CD8-positive, alpha-beta memory T cell (primary cell): ENCODE measurements at regions not wholly inside any gene's neighbourhood (a gene's known extent, or its start where the extent isn't known, plus 50 kb on each side); places are given as distances from the start of the nearest gene placed in this dataset.

Source experiments
- CTCF ChIA-PET: fragments of 350-600 bp; sonication (Branson Sonifier 250); formaldehyde crosslinking; loops from one replicate; lab custom pipeline; 2021; ENCODE audit warnings: antibody characterized with exemption; lab: Charles Lee
- POLR2A ChIA-PET: fragments of 350-600 bp; sonication (Branson Sonifier 250); formaldehyde crosslinking; loops from one replicate; lab custom pipeline; 2021; ENCODE audit warnings: antibody characterized with exemption; lab: Charles Lee
- DNase-seq, 5 donors: peaks; one replicate each; pipeline versions ENCODE4 v3.0.0 to v3.0.0-alpha.2; 2020 to 2022; ENCODE audit warnings: mixed read lengths in 1 of 5
- H3K27ac ChIP-seq: one replicate; pipeline ENCODE4 v1.7.0; 2013; ENCODE audit warnings: low read depth, mild to moderate bottlenecking, low read length, moderate library complexity
- H3K27me3 ChIP-seq: 2 replicates; pipeline ENCODE4 v1.7.0; 2013; ENCODE audit warnings: low read length, mild to moderate bottlenecking; ENCODE audit not compliant: insufficient read depth, poor library complexity, severe bottlenecking
- H3K36me3 ChIP-seq: 2 replicates; pipeline ENCODE4 v1.7.0; 2013; ENCODE audit warnings: mild to moderate bottlenecking, low read length, moderate library complexity; ENCODE audit not compliant: insufficient read depth
- H3K4me1 ChIP-seq: 2 replicates; pipeline ENCODE4 v1.7.0; 2013; ENCODE audit warnings: mild to moderate bottlenecking, low read length, moderate library complexity; ENCODE audit not compliant: insufficient read depth
- H3K4me3 ChIP-seq: 2 replicates; pipeline ENCODE4 v1.7.0; 2013; ENCODE audit warnings: mild to moderate bottlenecking, low read length
- H3K9me3 ChIP-seq: 2 replicates; pipeline ENCODE4 v1.7.0; 2013; ENCODE audit warnings: mild to moderate bottlenecking, low read length
- H3K27ac Mint-ChIP-seq, 8 donors: one replicate each; pipeline ENCODE4 v1.8.0; 2020 to 2021; ENCODE audit warnings: mixed read lengths in 8 of 8, mild to moderate bottlenecking in 6 of 8, inconsistent platforms in 3 of 8, moderate library complexity in 3 of 8
- H3K27me3 Mint-ChIP-seq, 2 donors: one replicate each; pipeline ENCODE4 v1.8.0; 2020 to 2021; ENCODE audit warnings: mixed read lengths in 2 of 2, mild to moderate bottlenecking in 1 of 2, moderate library complexity in 1 of 2
- H3K36me3 Mint-ChIP-seq, 3 donors: one replicate each; pipeline ENCODE4 v1.8.0; 2020 to 2021; ENCODE audit warnings: mixed read lengths in 3 of 3, inconsistent platforms in 1 of 3, mild to moderate bottlenecking in 1 of 3
- H3K4me1 Mint-ChIP-seq, 3 donors: one replicate each; pipeline ENCODE4 v1.8.0; 2020 to 2021; ENCODE audit warnings: mixed read lengths in 3 of 3, inconsistent platforms in 1 of 3, mild to moderate bottlenecking in 1 of 3
- H3K4me3 Mint-ChIP-seq, 7 donors: one replicate each; pipeline ENCODE4 v1.8.0; 2020 to 2021; ENCODE audit warnings: mixed read lengths in 7 of 7, mild to moderate bottlenecking in 6 of 7, moderate library complexity in 4 of 7, inconsistent platforms in 2 of 7
- H3K9me3 Mint-ChIP-seq, 5 donors: one replicate each; pipeline ENCODE4 v1.8.0; 2020 to 2022; ENCODE audit warnings: mixed read lengths in 5 of 5, mild to moderate bottlenecking in 3 of 5, moderate library complexity in 2 of 5, inconsistent platforms in 1 of 5

- H3K27ac Mint-ChIP-seq, result no peak overlapping the region
- no peaks in the 10 kb centered on the region for H3K9me3 ChIP-seq
- no peak overlapping the region for H3K27ac ChIP-seq
- ChIA-PET POLR2A (no interaction called here), CTCF (no interaction called here)
- H3K36me3 Mint-ChIP-seq, result no peaks in the 10 kb centered on the region
- H3K9me3 Mint-ChIP-seq, result no peaks in the 10 kb centered on the region
- H3K4me1 ChIP-seq, result no peaks in the 10 kb centered on the region
- H3K4me3 ChIP-seq, result no peak overlapping the region
- DNase-seq, result no peak
- H3K36me3 ChIP-seq, result no peaks in the 10 kb centered on the region
- no peaks in the 10 kb centered on the region for H3K27me3 ChIP-seq
- peaks cover 0 to 2% of the 10 kb centered on the region in 2 donors for H3K27me3 Mint-ChIP-seq
- H3K4me3 Mint-ChIP-seq, result no peak overlapping the region
- no peaks in the 10 kb centered on the region for H3K4me1 Mint-ChIP-seq
Observed at GRCh38 chr3:154013736-154014135, 107.5 kb upstream of the ARHGEF26 start.

- no peak overlapping the region for H3K4me3 Mint-ChIP-seq
- peaks cover 0 to 3% of the 10 kb centered on the region in 2 donors for H3K27me3 Mint-ChIP-seq
- ChIA-PET POLR2A (no interaction called here), CTCF (no interaction called here)
- no peaks in the 10 kb centered on the region for H3K27me3 ChIP-seq
- H3K4me1 Mint-ChIP-seq, result no peaks in the 10 kb centered on the region
- no peak for DNase-seq
- no peaks in the 10 kb centered on the region for H3K9me3 Mint-ChIP-seq
- H3K4me1 ChIP-seq, result no peaks in the 10 kb centered on the region
- H3K36me3 Mint-ChIP-seq, result no peaks in the 10 kb centered on the region
- H3K4me3 ChIP-seq, result no peak overlapping the region
- H3K9me3 ChIP-seq, result no peaks in the 10 kb centered on the region
- no peak overlapping the region for H3K27ac Mint-ChIP-seq
- no peaks in the 10 kb centered on the region for H3K36me3 ChIP-seq
- no peak overlapping the region for H3K27ac ChIP-seq
Observed at GRCh38 chr3:154015307-154015706, 105.9 kb upstream of the ARHGEF26 start.

DNA sequence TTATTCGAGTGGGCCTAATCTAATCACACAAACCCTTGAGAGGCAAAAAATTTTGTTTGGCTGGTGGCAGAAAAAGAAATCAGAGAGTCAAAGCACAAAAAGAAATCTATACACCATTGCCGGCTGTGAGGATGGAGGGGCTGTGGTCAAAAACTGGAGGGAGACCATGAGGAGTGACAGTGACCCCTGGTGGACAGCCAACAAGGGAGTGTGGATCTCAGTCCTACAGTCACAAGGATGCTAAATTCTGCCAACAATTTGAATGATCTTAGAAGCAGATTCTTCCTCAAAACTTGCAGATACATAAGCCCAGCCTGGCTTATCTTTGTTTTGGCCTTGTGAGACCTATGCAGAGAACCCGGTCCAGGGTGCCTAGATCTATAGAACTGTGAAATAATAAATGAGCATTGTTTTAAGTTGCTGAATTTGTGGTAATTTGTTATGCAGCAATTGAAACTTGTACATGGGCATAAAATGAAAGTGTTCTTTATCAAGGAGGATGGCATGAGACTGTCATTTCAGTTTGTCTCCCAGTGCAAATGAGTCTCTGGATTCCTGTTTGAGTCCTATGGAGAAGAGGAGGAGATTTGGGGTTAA lies 103.0 kb upstream of the ARHGEF26 start:
- Histone ChIP-seq H3K4me3 (no peak overlapping the region), H3K36me3 (no peaks in the 10 kb centered on the region), H3K27ac (no peak overlapping the region), H3K9me3 (no peaks in the 10 kb centered on the region), H3K27me3 (no peaks in the 10 kb centered on the region), H3K4me1 (no peaks in the 10 kb centered on the region)
- Mint-ChIP-seq H3K9me3 (no peaks in the 10 kb centered on the region), H3K27ac (no peak overlapping the region), H3K27me3 (peaks cover 0 to 9% of the 10 kb centered on the region in 2 donors), H3K4me1 (no peaks in the 10 kb centered on the region), H3K4me3 (no peak overlapping the region), H3K36me3 (no peaks in the 10 kb centered on the region)
- ChIA-PET CTCF (interaction anchor here (1.2 kb wide), 1 partner anchor 81 kb away, joined by 3 read pairs; no protein-coding TSS in a partner anchor), POLR2A (no interaction called here)
- DNase-seq, result peak in 4 of 5 donors; percentile 1 to 12 (median 4)

DNA sequence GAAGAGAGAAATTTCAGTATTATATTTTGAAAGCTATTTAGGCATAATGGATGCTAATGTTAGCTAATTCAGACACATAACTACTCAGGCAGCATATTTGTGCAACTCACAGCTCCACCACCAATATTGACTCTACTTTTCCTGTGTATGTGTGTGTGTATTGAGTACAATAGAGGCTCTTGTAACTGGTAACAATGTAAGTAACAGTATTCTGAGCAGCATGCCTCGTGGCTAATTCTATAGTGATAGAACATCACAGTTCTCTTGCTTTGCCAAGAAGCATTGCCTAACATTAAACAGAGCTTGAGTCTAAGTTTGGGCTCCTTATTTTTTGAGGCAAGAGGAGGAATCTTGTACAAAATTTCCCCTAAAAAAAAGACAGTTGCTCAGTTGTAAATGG lies 98.6 kb upstream of the ARHGEF26 start:
- H3K36me3 ChIP-seq, result no peaks in the 10 kb centered on the region
- POLR2A ChIA-PET, result no interaction called here
- no peak for DNase-seq

GRCh38 chr3:154023148-154023547 lies 98.0 kb upstream of the ARHGEF26 start:
- no peak for DNase-seq
- Histone ChIP-seq H3K9me3 (no peaks in the 10 kb centered on the region), H3K27ac (no peak overlapping the region), H3K36me3 (no peaks in the 10 kb centered on the region), H3K4me3 (no peak overlapping the region), H3K4me1 (no peaks in the 10 kb centered on the region), H3K27me3 (no peaks in the 10 kb centered on the region)
- Mint-ChIP-seq H3K4me3 (no peak overlapping the region), H3K27me3 (peaks cover 0 to 10% of the 10 kb centered on the region in 2 donors), H3K9me3 (no peaks in the 10 kb centered on the region), H3K4me1 (no peaks in the 10 kb centered on the region), H3K36me3 (no peaks in the 10 kb centered on the region), H3K27ac (no peak overlapping the region)
- CTCF ChIA-PET, result no interaction called here
- POLR2A ChIA-PET, result no interaction called here

More for the DNA sequence above, 98.6 kb upstream of the ARHGEF26 start:
- H3K4me3 Mint-ChIP-seq, result no peak overlapping the region
- H3K27ac Mint-ChIP-seq, result no peak overlapping the region
- CTCF ChIA-PET, result no interaction called here
- Histone ChIP-seq H3K9me3 (no peaks in the 10 kb centered on the region), H3K27me3 (no peaks in the 10 kb centered on the region), H3K4me1 (no peaks in the 10 kb centered on the region), H3K4me3 (no peak overlapping the region), H3K27ac (no peak overlapping the region)
- H3K4me1 Mint-ChIP-seq, result no peaks in the 10 kb centered on the region
- H3K27me3 Mint-ChIP-seq, result peaks cover 0 to 12% of the 10 kb centered on the region in 2 donors
- H3K36me3 Mint-ChIP-seq, result no peaks in the 10 kb centered on the region
- no peaks in the 10 kb centered on the region for H3K9me3 Mint-ChIP-seq

DNA sequence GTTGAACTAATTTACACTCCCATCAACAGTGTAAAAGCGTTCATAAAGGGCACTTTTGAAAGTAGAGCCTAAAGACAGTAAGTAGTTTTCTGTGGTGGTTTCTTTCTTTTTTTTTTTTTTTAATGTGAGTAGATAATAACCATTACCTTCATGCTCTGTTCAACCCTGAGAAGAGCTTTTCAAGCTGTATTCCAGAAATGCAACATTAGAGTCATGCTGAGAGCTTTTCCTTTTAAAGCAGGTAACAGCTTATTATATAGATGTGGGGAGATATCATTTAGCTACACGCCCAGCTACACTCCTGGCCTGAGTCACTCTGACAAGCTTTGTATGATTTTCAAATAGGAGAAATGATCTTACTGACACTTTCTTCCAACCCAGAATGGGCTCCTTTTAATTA lies 96.2 kb upstream of the ARHGEF26 start:
- no peaks in the 10 kb centered on the region for H3K36me3 ChIP-seq
- POLR2A ChIA-PET, result no interaction called here
- Mint-ChIP-seq H3K9me3 (no peaks in the 10 kb centered on the region), H3K27ac (no peak overlapping the region), H3K4me3 (no peak overlapping the region), H3K27me3 (peaks cover 0 to 9% of the 10 kb centered on the region in 2 donors), H3K4me1 (no peaks in the 10 kb centered on the region), H3K36me3 (no peaks in the 10 kb centered on the region)
- H3K4me1 ChIP-seq, result no peaks in the 10 kb centered on the region
- DNase-seq, result no peak
- H3K27ac ChIP-seq, result no peak overlapping the region
- H3K9me3 ChIP-seq, result no peaks in the 10 kb centered on the region
- H3K4me3 ChIP-seq, result no peak overlapping the region
- CTCF ChIA-PET, result no interaction called here
- H3K27me3 ChIP-seq, result no peaks in the 10 kb centered on the region

- no peaks in the 10 kb centered on the region for H3K9me3 ChIP-seq
- no peaks in the 10 kb centered on the region for H3K36me3 ChIP-seq
- no peaks in the 10 kb centered on the region for H3K4me1 Mint-ChIP-seq
- no peaks in the 10 kb centered on the region for H3K36me3 Mint-ChIP-seq
- H3K27ac Mint-ChIP-seq, result no peak overlapping the region
- H3K4me1 ChIP-seq, result no peaks in the 10 kb centered on the region
- H3K4me3 ChIP-seq, result no peak overlapping the region
- CTCF ChIA-PET, result no interaction called here
- POLR2A ChIA-PET, result no interaction called here
- no peak overlapping the region for H3K4me3 Mint-ChIP-seq
- H3K9me3 Mint-ChIP-seq, result no peaks in the 10 kb centered on the region
- no peak overlapping the region for H3K27ac ChIP-seq
- DNase-seq, result no peak
- H3K27me3 Mint-ChIP-seq, result no peaks in the 10 kb centered on the region
- no peaks in the 10 kb centered on the region for H3K27me3 ChIP-seq
Observed at GRCh38 chr3:154029926-154030325, 91.3 kb upstream of the ARHGEF26 start.

- no peaks in the 10 kb centered on the region for H3K36me3 Mint-ChIP-seq
Observed at GRCh38 chr3:154034797-154035330, 86.3 kb upstream of the ARHGEF26 start.

More at GRCh38 chr3:154034797-154035330, 86.3 kb upstream of the ARHGEF26 start:
- Histone ChIP-seq H3K4me3 (no peak overlapping the region), H3K4me1 (no peaks in the 10 kb centered on the region), H3K36me3 (no peaks in the 10 kb centered on the region), H3K9me3 (no peaks in the 10 kb centered on the region), H3K27ac (no peak overlapping the region), H3K27me3 (no peaks in the 10 kb centered on the region)
- no peaks in the 10 kb centered on the region for H3K9me3 Mint-ChIP-seq
- ChIA-PET POLR2A (no interaction called here), CTCF (no interaction called here)
- no peaks in the 10 kb centered on the region for H3K27me3 Mint-ChIP-seq
- no peak overlapping the region for H3K4me3 Mint-ChIP-seq
- no peaks in the 10 kb centered on the region for H3K4me1 Mint-ChIP-seq
- H3K27ac Mint-ChIP-seq, result no peak overlapping the region
- no peak for DNase-seq
